ENCODE measurements at regions not wholly inside any gene's neighbourhood (a gene's known extent, or its start where the extent isn't known, plus 50 kb on each side); places are given as distances from the start of the nearest gene placed in this dataset.

GRCh38 chr4:158313566-158313965, 103.3 kb downstream of the TMEM144 start:
- DNase-seq, result no peak

- no peak for DNase-seq
Measured at GRCh38 chr4:158314756-158315487, 104.6 kb downstream of the TMEM144 start.

GRCh38 chr4:158315706-158316105, 105.4 kb downstream of the TMEM144 start:
- DNase-seq, result no peak

GRCh38 chr4:158316264-158316663, 106.0 kb downstream of the TMEM144 start:
- DNase-seq, result no peak

- no peak for DNase-seq
Measured at GRCh38 chr4:158319880-158320279, 109.6 kb downstream of the TMEM144 start.

GRCh38 chr4:158322109-158322508, 111.8 kb downstream of the TMEM144 start:
- DNase-seq, result no peak

- DNase-seq, result no peak
Measured at GRCh38 chr4:158327525-158327924, 117.2 kb downstream of the TMEM144 start.

GRCh38 chr4:158331863-158332262, 121.6 kb downstream of the TMEM144 start:
- DNase-seq, result no peak

GRCh38 chr4:158333820-158334219, 123.5 kb downstream of the TMEM144 start:
- DNase-seq, result no peak

GRCh38 chr4:158341896-158342295, 131.6 kb downstream of the TMEM144 start:
- no peak for DNase-seq

GRCh38 chr4:158346576-158346975, 136.3 kb downstream of the TMEM144 start:
- no peak for DNase-seq

- DNase-seq, result no peak
Measured at GRCh38 chr4:158347556-158347955, 137.3 kb downstream of the TMEM144 start.

- DNase-seq, result no peak
Measured at GRCh38 chr4:158350161-158350560, 139.9 kb downstream of the TMEM144 start.

GRCh38 chr4:158353541-158354304, 143.4 kb downstream of the TMEM144 start:
- no peak for DNase-seq

- no peak for DNase-seq
Measured at GRCh38 chr4:158356301-158356700, 146.0 kb downstream of the TMEM144 start.

GRCh38 chr4:158367932-158368441, 153.7 kb upstream of the RXFP1 start:
- DNase-seq, result peak; percentile 13 to 57

GRCh38 chr4:158371158-158371557, 150.5 kb upstream of the RXFP1 start:
- DNase-seq, result no peak

- no peak for DNase-seq
Measured at GRCh38 chr4:158374318-158374717, 147.4 kb upstream of the RXFP1 start.

- no peak for DNase-seq
Measured at GRCh38 chr4:158376106-158376840, 145.4 kb upstream of the RXFP1 start.

- DNase-seq, result no peak
Measured at GRCh38 chr4:158384414-158384813, 137.3 kb upstream of the RXFP1 start.

- no peak for DNase-seq
Measured at GRCh38 chr4:158395343-158395742, 126.3 kb upstream of the RXFP1 start.

GRCh38 chr4:158395889-158396288, 125.8 kb upstream of the RXFP1 start:
- no peak for DNase-seq

- no peak for DNase-seq
Measured at GRCh38 chr4:158397781-158398180, 123.9 kb upstream of the RXFP1 start.
